PFSK-1 (cell line): ENCODE measurements at regions not wholly inside any gene's neighbourhood (a gene's known extent, or its start where the extent isn't known, plus 50 kb on each side); places are given as distances from the start of the nearest gene placed in this dataset.

ENCODE experiments used
- FOXP2 ChIP-seq: optimal IDR thresholded peaks from 2 replicates; pipeline ENCODE3; 2011; ENCODE audit warnings: borderline replicate concordance, control low read depth, inconsistent platforms; ENCODE audit not compliant: insufficient read depth; ENCODE audit errors: extremely low read length, extremely low read depth
- POLR2AphosphoS5 ChIP-seq: IDR thresholded peaks from 2 replicates; pipeline ENCODE4 v1.6.1; 2012; ENCODE audit warnings: low read depth, mild to moderate bottlenecking, control low read depth, low read length, moderate library complexity
- SIN3A ChIP-seq: IDR thresholded peaks from 2 replicates; pipeline ENCODE4 v1.6.1; 2012; ENCODE audit warnings: mild to moderate bottlenecking, low read length, moderate library complexity, borderline replicate concordance; ENCODE audit not compliant: insufficient read depth
- TAF1 ChIP-seq: IDR thresholded peaks from 2 replicates; pipeline ENCODE4 v1.6.1; 2012; ENCODE audit warnings: low read length, control low read depth, borderline replicate concordance; ENCODE audit not compliant: insufficient read depth
- TF ChIP-seq, protein P1 (sequence below), 2 experiments: IDR thresholded peaks; 2 replicates each; pipeline versions ENCODE4 v1.6.1 to v1.8.0; 2011 to 2012; ENCODE audit warnings: low read depth in 2 of 2, low read length in 2 of 2, control low read depth in 1 of 2, inconsistent platforms in 1 of 2, mild to moderate bottlenecking in 1 of 2, moderate library complexity in 1 of 2; ENCODE audit not compliant: insufficient read depth in 1 of 2

- TF ChIP-seq POLR2AphosphoS5: no peak
- TF ChIP-seq FOXP2: no peak
- no peak for TF ChIP-seq TAF1
- TF ChIP-seq SIN3A: no peak
- TF ChIP-seq, protein P1, sequence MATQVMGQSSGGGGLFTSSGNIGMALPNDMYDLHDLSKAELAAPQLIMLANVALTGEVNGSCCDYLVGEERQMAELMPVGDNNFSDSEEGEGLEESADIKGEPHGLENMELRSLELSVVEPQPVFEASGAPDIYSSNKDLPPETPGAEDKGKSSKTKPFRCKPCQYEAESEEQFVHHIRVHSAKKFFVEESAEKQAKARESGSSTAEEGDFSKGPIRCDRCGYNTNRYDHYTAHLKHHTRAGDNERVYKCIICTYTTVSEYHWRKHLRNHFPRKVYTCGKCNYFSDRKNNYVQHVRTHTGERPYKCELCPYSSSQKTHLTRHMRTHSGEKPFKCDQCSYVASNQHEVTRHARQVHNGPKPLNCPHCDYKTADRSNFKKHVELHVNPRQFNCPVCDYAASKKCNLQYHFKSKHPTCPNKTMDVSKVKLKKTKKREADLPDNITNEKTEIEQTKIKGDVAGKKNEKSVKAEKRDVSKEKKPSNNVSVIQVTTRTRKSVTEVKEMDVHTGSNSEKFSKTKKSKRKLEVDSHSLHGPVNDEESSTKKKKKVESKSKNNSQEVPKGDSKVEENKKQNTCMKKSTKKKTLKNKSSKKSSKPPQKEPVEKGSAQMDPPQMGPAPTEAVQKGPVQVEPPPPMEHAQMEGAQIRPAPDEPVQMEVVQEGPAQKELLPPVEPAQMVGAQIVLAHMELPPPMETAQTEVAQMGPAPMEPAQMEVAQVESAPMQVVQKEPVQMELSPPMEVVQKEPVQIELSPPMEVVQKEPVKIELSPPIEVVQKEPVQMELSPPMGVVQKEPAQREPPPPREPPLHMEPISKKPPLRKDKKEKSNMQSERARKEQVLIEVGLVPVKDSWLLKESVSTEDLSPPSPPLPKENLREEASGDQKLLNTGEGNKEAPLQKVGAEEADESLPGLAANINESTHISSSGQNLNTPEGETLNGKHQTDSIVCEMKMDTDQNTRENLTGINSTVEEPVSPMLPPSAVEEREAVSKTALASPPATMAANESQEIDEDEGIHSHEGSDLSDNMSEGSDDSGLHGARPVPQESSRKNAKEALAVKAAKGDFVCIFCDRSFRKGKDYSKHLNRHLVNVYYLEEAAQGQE (IDR thresholded peaks at IDR 0.05; ENCODE audit: insufficient read depth in 1 of 2, low read depth in 2 of 2, low read length in 2 of 2): no peak
Observed at GRCh38 chr14:58713677-58714076, 75.9 kb downstream of the DACT1 start.
